GM18502 (cell line): ENCODE measurements at regions not wholly inside any gene's neighbourhood (a gene's known extent, or its start where the extent isn't known, plus 50 kb on each side); places are given as distances from the start of the nearest gene placed in this dataset.

Source experiments
- ATAC-seq: cut with Tn5 transposase; IDR thresholded peaks from one replicate; pipeline ENCODE4 v1.9.1; 2021; ENCODE audit warnings: mild to moderate bottlenecking; ENCODE audit not compliant: unreplicated experiment, poor library complexity

DNA sequence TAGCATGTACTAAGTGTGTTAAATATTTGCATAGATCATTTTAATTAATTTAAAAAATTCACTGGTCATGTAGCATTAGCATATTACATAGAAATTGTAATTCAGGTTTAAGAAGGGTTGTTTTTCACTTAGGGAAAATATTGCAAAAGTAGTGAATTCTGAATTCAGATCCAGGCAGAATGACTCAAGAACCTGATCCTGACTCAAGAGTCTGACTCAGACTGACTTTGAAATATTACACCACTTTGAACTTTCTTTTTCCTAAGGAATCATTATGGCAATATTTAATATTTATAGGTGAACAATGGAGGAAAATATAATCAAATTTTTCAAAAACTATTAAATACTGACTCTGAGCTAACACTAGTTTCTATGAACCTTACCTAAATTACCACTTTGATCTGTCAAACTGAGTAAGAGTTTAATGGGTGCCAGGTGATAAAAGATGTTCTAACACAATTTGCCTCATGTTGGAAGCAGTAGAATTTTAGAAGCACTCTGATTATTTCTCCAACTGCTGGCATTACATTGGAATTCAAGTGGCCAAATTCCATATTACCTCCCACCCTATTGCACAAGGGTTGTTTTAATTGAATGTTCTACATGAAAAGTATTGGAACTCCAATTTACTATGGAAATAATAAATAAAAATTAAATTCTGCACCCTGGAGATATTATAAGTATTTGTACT, 261.6 kb downstream of the SLITRK1 start:
- no peak for ATAC-seq

DNA sequence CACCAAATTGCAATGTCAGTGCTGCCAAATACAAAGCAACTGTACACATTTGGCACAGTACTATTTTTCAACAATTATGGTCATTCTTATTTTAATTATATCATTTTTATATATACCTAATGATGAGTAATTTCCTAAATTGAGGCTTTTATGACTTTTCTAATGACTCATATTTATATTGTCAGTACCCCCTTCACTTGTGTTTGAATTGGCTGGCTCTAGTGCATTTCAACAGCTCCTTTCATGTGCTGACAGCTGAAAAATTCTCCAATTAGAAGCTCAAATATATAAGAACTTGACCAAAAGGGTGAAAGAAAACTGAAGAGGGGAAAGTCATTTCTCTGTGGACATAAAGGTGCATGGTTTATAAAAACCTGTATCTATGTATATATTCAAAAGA, 263.3 kb downstream of the SLITRK1 start:
- no peak for ATAC-seq

GRCh38 chr13:83613524-83613923, 268.8 kb downstream of the SLITRK1 start:
- ATAC-seq: no peak

DNA sequence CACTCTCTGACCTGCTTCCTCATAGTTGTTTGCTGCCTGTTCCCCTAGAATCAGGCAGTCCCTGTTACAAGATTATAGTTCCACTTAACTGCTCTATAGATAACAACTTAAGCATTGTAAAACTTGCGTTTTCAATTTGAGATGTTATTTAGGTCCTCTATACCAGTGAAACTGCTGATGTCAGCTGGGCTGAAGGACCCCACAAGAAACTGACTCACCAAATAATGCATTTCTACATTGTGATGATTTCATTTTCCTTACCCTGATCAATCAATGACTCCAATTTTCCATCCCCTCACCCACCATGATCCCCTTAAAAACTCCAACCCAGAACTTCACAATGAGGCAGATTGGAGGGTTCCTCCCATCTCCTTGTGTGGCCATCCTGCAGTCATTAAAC, 280.7 kb downstream of the SLITRK1 start:
- no peak for ATAC-seq

GRCh38 chr13:83592095-83592494, 290.2 kb downstream of the SLITRK1 start:
- no peak for ATAC-seq

GRCh38 chr13:83589814-83590213, 292.5 kb downstream of the SLITRK1 start:
- no peak for ATAC-seq

DNA sequence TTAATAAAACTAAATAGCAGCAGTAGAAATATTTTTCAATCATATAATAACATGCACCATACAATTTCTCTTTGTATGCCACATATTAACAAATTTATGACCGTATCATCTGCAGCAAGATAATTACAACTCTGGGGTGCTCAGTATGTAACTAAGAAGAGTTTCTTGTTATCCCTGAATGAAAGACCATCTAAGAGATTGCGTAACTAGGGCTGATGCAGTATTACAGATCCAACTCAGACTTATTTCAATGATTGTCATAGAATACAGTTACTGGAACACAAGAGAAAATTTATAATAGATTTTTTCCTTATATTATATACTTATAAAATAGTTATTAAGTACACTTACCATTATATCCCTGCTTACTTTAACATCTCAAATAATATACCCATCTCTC, 305.1 kb downstream of the SLITRK1 start:
- no peak for ATAC-seq

DNA sequence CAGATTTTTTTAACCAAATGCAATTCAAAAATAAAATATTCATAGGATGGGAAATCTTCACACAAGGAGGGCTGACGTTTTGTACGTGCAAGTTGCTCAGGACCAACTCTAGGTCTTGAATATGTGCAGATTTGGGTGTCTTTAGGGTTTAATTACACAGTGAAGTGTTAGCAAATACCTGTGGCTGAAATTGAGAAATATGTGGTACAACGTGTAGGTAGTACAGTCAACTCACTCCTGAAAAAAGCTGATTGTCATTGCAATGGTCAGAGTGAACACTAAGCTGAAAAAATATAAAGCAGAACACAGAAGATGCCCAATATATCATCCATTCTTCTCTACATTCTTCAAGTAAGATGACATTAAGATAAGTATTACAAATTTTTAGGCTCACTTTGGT, 314.3 kb downstream of the SLITRK1 start:
- ATAC-seq: no peak

- no peak for ATAC-seq
Observed at GRCh38 chr13:83563499-83563898, 318.8 kb downstream of the SLITRK1 start.

DNA sequence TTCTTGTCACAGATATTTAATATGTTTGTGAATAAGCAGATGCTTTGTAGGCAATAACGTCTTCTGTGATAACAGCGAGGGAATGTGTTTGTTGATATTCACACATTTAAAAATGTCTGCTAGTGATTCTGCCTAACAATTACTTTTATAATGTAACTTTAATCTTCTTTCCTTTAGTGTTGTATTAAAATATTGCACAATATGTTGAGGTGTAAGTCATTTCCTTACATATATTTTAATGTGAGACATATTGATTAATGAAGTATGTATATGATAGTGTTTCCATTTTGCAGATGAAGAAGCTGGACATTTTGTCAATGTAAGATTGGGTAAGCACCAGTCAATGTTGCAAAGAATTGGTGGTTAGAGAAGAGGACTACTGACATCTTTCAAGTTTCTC, 324.4 kb downstream of the SLITRK1 start:
- ATAC-seq: no peak

DNA sequence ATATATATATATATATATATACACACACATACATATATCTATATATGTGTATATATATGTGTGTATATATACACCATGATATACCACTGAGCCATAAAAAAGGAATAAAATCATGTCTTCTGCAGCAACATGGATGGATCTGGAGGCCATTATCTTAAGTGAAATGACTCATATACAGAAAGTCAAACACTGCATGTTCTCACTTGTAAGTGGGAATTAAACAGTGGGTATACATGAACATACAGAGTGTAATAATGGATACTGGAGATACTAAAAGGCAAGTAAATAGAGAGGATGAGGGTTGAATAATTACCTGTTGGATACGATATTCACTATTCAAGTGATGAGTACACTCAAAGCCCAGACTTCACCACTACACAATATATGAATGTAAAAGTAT, 332.6 kb downstream of the SLITRK1 start:
- ATAC-seq: no peak

GRCh38 chr13:83547043-83547442, 335.2 kb downstream of the SLITRK1 start:
- no peak for ATAC-seq

GRCh38 chr13:83546476-83546875, 335.8 kb downstream of the SLITRK1 start:
- no peak for ATAC-seq

DNA sequence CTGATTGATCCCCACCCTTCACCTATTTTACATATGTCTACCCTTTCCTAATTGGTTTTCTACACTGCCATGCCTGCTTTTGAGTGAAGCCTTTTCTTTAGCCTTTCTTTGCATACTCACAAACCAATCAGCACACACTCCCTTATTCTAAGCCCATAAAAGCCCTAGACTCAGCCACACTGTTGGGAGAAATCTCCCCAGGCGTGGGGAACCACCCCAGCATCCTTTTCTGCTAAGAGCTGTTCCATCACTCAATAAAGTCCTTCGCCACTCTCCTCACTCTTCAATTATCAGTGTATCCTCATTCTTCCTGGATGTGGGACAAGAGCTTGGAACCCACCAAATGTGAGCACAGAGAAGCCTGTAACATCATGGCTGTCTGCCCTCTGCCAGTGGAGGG, 343.6 kb downstream of the SLITRK1 start:
- ATAC-seq: no peak

- ATAC-seq: no peak
Observed at GRCh38 chr13:83536941-83537340, 345.3 kb downstream of the SLITRK1 start.

- ATAC-seq: no peak
Observed at GRCh38 chr13:83536153-83536552, 346.1 kb downstream of the SLITRK1 start.

GRCh38 chr13:83532809-83533208, 349.5 kb downstream of the SLITRK1 start:
- ATAC-seq: no peak

- no peak for ATAC-seq
Observed at GRCh38 chr13:83531022-83531421, 351.3 kb downstream of the SLITRK1 start.

- ATAC-seq: no peak
Observed at GRCh38 chr13:83516781-83517180, 365.5 kb downstream of the SLITRK1 start.

GRCh38 chr13:83515268-83516015, 366.8 kb downstream of the SLITRK1 start:
- no peak for ATAC-seq

- ATAC-seq: no peak
Observed at GRCh38 chr13:83508771-83509301, 373.4 kb downstream of the SLITRK1 start.

GRCh38 chr13:83503424-83503823, 378.9 kb downstream of the SLITRK1 start:
- no peak for ATAC-seq
